C4-2B (cell line): ENCODE measurements at regions not wholly inside any gene's neighbourhood (a gene's known extent, or its start where the extent isn't known, plus 50 kb on each side); places are given as distances from the start of the nearest gene placed in this dataset.

Experiments used
- CTCF ChIP-seq: fragments of 450-650 bp; conservative IDR thresholded peaks from 2 replicates; pipeline ENCODE4 v1.5.1; 2017; ENCODE audit warnings: mild to moderate bottlenecking
- ZFX ChIP-seq: fragments of 450-650 bp; IDR thresholded peaks from 2 replicates; pipeline ENCODE4 v1.6.1; 2017

DNA sequence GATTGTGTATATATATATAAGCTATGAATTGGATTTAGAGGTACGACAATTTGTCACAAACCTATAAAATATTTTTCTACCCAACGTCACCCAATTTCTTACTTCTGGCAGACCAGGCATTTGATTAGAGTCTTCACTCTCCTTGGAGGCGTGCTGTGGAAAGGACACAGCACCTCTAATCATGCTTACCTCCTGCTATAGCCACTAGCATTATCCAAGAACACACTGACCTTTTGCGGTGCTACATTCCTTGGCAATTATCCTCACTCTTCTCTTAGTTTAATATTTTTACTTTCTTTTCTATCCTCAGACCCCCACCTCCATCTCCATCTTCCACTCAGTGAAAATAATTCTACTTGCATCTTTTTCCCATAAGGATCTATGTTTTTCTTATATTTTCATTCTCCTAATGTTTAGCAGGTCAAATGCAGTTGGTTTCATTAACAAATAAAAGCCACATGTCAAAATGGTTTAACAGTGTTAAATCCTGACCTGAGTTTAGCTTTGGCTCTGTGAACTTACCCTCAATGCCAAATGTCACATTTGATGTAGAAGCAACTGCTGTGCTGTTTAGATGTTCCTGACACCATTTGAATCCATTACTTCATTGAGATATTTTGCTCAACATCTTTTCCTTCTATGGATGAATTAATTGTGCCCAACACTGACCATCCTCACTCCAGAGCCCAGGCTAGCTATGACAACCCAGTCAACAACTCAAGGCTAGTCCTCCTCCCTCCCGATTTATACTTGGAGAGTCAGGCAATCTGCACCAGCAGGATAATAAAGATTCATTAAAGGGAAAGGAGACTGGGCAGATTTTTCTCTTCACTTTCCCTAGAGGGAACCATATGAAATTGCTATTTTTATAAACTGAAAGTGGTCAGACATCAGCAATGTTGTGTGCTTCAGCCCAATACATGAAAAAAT lies 240.5 kb downstream of the MREG start:
- TF ChIP-seq CTCF (no peak), ZFX (no peak)
